ENCODE measurements at regions not wholly inside any gene's neighbourhood (a gene's known extent, or its start where the extent isn't known, plus 50 kb on each side); places are given as distances from the start of the nearest gene placed in this dataset.

GRCh38 chr5:61620699-61621182 lies 288.7 kb downstream of the ZSWIM6 start:
- no peak for DNase-seq (ENCODE audit: low read depth)
- H3K4me3 ChIP-seq (ENCODE audit: low read depth, low read length): no peak overlapping the region
- TF ChIP-seq CTCF (IDR thresholded peaks at IDR 0.05; ENCODE audit: insufficient read depth, low read length): no peak

- no peak for TF ChIP-seq CTCF (IDR thresholded peaks at IDR 0.05; ENCODE audit: insufficient read depth, low read length)
- no peak overlapping the region for H3K4me3 ChIP-seq (ENCODE audit: low read depth, low read length)
- DNase-seq (ENCODE audit: low read depth): no peak
Observed at GRCh38 chr5:61621202-61621650, 289.2 kb downstream of the ZSWIM6 start.

- no peak for DNase-seq (ENCODE audit: low read depth)
- H3K4me3 ChIP-seq (ENCODE audit: low read depth, low read length): no peak overlapping the region
- TF ChIP-seq CTCF (IDR thresholded peaks at IDR 0.05; ENCODE audit: insufficient read depth, low read length): no peak
Observed at GRCh38 chr5:61622156-61622555, 290.1 kb downstream of the ZSWIM6 start.

DNA sequence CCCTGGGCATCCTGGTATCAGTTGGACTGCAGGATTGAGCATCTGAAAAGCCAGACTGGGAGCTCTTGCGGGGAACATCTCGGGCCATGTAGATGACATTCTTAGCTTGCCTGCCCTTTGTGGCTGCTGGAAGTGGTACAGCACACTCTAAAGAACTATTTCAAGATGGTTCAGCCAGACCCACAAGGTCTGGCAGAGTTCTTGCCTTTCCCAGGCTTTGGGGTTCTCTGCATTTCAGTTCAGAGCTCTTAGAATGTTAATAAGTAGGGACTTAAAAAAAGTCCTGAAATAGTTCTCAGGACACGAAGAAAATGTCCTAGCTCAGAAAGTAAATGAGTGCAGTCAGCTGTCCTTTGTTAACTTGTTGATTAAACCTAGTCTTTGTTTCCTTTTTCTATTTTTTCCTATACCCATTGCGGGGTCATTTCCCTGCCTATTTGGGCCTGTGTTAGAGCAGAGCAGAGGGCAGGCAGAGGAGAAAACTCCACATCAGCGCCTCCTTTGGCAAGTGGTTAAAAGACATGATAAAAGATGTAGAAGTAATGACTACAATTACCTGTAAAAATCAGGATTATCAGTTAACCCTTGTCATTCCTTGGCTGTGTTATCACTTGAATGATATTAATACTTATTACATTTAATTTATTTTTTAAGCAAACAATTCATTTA lies 291.5 kb downstream of the ZSWIM6 start:
- DNase-seq (ENCODE audit: low read depth): no peak
- no peak overlapping the region for H3K4me3 ChIP-seq (ENCODE audit: low read depth, low read length)
- TF ChIP-seq CTCF (IDR thresholded peaks at IDR 0.05; ENCODE audit: insufficient read depth, low read length): peak; percentile 6

GRCh38 chr5:61624553-61625136 lies 292.6 kb downstream of the ZSWIM6 start:
- TF ChIP-seq CTCF (IDR thresholded peaks at IDR 0.05; ENCODE audit: insufficient read depth, low read length): no peak
- DNase-seq (ENCODE audit: low read depth): no peak
- H3K4me3 ChIP-seq (ENCODE audit: low read depth, low read length): no peak overlapping the region

DNA sequence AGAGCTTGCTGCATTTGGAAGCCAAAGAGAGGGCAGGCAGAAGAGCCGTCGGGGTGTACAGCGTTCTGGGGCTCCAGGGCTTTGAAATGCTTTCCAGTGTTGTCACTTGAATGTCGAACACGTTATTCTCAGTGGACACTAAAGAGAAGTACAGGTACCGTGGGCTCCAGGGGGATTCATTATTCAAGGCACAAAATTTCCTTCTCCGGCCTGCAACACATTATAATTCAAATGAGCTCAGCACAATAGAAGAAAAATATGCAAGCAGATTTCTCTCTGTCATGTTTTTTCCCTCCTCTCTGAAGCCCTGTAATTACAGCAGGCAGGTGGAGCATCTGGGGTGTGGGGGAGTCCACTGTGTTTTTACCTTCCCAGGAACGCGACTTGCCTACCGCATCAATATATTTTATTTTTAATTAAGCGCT lies 293.1 kb downstream of the ZSWIM6 start:
- DNase-seq (ENCODE audit: low read depth): no peak
- H3K4me3 ChIP-seq (ENCODE audit: low read depth, low read length): no peak overlapping the region
- TF ChIP-seq CTCF (IDR thresholded peaks at IDR 0.05; ENCODE audit: insufficient read depth, low read length): no peak

Measured in fibroblast of the aortic adventitia (primary cell).